Caco-2 (cell line): ENCODE measurements at regions not wholly inside any gene's neighbourhood (a gene's known extent, or its start where the extent isn't known, plus 50 kb on each side); places are given as distances from the start of the nearest gene placed in this dataset.

ENCODE experiments used
- BruUV-seq: library from RNA; stranded (reverse); fragments of 400-500 nt; replicated peaks from 2 replicates; lab custom pipeline; 2021; lab: Mats Ljungman, UMichigan
- CTCF ChIA-PET: fragments of 300-600 bp; sonication (Branson Sonifier 250); formaldehyde crosslinking; loops from one replicate; lab custom pipeline; 2022; ENCODE audit warnings: antibody characterized with exemption; lab: Charles Lee
- POLR2A ChIA-PET: fragments of 300-600 bp; sonication (Branson Sonifier 250); formaldehyde crosslinking; loops from one replicate; lab custom pipeline; 2022; ENCODE audit warnings: antibody characterized with exemption; lab: Charles Lee
- DNase-seq, 2 experiments: peaks; one replicate each; pipeline versions ENCODE4 v3.0.0 to v3.0.0-alpha.2; 2020 to 2022
- H3K27me3 ChIP-seq: replicated peaks from 2 replicates; pipeline ENCODE4 v1.6.0; 2011; ENCODE audit warnings: low read length; ENCODE audit not compliant: control insufficient read depth, insufficient read depth
- H3K36me3 ChIP-seq: 2 replicates; pipeline ENCODE4 v1.5.1; 2011; ENCODE audit warnings: low read length; ENCODE audit not compliant: control insufficient read depth, insufficient read depth
- H3K4me1 ChIP-seq: fragments of 250-450 bp; sonication (Bioruptor Pico); 2 replicates; pipeline ENCODE4 v1.5.1; 2020; ENCODE audit warnings: mild to moderate bottlenecking
- H3K4me3 ChIP-seq: 2 replicates; pipeline ENCODE4 v1.5.1; 2011; ENCODE audit warnings: low read depth, mild to moderate bottlenecking, control low read depth, low read length
- H3K9me3 ChIP-seq: fragments of 250-450 bp; sonication (Bioruptor Pico); 2 replicates; pipeline ENCODE4 v1.5.1; 2020; ENCODE audit warnings: mild to moderate bottlenecking, moderate library complexity
- H3K27ac Mint-ChIP-seq: one replicate; pipeline ENCODE4 v1.8.0; 2022; ENCODE audit warnings: mixed read lengths; ENCODE audit not compliant: unreplicated experiment
- H3K27me3 Mint-ChIP-seq: one replicate; pipeline ENCODE4 v1.8.0; 2022; ENCODE audit warnings: mixed read lengths; ENCODE audit not compliant: insufficient read depth, unreplicated experiment
- H3K36me3 Mint-ChIP-seq: one replicate; pipeline ENCODE4 v1.8.0; 2022; ENCODE audit warnings: mild to moderate bottlenecking, mixed read lengths; ENCODE audit not compliant: insufficient read depth, unreplicated experiment
- H3K4me1 Mint-ChIP-seq: one replicate; pipeline ENCODE4 v1.8.0; 2022; ENCODE audit warnings: low read depth, mixed read lengths; ENCODE audit not compliant: unreplicated experiment
- H3K4me3 Mint-ChIP-seq: one replicate; pipeline ENCODE4 v1.8.0; 2022; ENCODE audit warnings: mild to moderate bottlenecking, moderate library complexity, mixed read lengths; ENCODE audit not compliant: unreplicated experiment
- H3K9me3 Mint-ChIP-seq: one replicate; pipeline ENCODE4 v1.8.0; 2022; ENCODE audit warnings: mixed read lengths; ENCODE audit not compliant: unreplicated experiment
- intact Hi-C: fragments of 100-400 bp; cut with micrococcal nuclease; formaldehyde crosslinking; loops from one replicate; pipeline ENCODE4 v1.10.0; 2022; ENCODE audit not compliant: unreplicated experiment
- TF ChIP-seq, protein P1 (sequence below), 2 experiments: fragments of 200-600 bp in 1 of 2; IDR thresholded peaks; 1 replicate in 1 of 2; 2 replicates in 1 of 2; pipeline versions ENCODE4 v1.5.1 to v1.8.0; 2011 to 2022; ENCODE audit warnings: antibody characterized with exemption in 1 of 2, control low read depth in 1 of 2, inconsistent platforms in 1 of 2, low read depth in 1 of 2, low read length in 1 of 2, mild to moderate bottlenecking in 1 of 2, moderate library complexity in 1 of 2; ENCODE audit not compliant: insufficient read depth in 1 of 2, severe bottlenecking in 1 of 2, unreplicated experiment in 1 of 2

DNA sequence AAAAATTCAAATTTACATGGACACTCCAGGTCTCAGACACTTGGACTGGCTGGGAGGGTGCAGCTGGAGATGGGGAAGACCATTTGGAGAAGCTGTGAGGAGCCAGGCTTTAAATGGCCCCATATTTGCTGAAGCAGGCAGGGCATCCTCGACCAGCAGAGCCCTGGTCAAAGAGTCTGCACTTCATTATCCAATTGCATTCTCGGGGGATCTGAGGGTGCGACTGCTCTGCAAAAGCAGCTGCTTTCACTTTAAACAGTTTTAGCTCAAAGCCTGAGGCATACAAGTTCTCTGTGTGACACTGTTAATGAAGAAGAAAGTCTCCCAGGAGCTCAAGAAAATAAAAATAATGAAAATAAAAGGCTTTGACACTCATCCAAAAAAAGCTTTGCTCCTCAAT lies 98.0 kb upstream of the SLC25A36 start:
- H3K36me3 ChIP-seq = no peaks in the 10 kb centered on the region
- H3K9me3 Mint-ChIP-seq = no peaks in the 10 kb centered on the region
- TF ChIP-seq, protein P1, sequence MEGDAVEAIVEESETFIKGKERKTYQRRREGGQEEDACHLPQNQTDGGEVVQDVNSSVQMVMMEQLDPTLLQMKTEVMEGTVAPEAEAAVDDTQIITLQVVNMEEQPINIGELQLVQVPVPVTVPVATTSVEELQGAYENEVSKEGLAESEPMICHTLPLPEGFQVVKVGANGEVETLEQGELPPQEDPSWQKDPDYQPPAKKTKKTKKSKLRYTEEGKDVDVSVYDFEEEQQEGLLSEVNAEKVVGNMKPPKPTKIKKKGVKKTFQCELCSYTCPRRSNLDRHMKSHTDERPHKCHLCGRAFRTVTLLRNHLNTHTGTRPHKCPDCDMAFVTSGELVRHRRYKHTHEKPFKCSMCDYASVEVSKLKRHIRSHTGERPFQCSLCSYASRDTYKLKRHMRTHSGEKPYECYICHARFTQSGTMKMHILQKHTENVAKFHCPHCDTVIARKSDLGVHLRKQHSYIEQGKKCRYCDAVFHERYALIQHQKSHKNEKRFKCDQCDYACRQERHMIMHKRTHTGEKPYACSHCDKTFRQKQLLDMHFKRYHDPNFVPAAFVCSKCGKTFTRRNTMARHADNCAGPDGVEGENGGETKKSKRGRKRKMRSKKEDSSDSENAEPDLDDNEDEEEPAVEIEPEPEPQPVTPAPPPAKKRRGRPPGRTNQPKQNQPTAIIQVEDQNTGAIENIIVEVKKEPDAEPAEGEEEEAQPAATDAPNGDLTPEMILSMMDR (IDR thresholded peaks at IDR 0.05; ENCODE audit: insufficient read depth in 1 of 2, low read depth in 1 of 2, low read length in 1 of 2, severe bottlenecking in 1 of 2, unreplicated experiment in 1 of 2) = no peak
- no peaks in the 10 kb centered on the region for H3K4me1 Mint-ChIP-seq
- CTCF ChIA-PET = interaction anchor here (0.6 kb wide), 1 partner anchor 240 kb away, joined by 4 read pairs; no protein-coding TSS in a partner anchor
- no peaks in the 10 kb centered on the region for H3K36me3 Mint-ChIP-seq
- intact Hi-C loops = no loop called here
- H3K9me3 ChIP-seq = no peaks in the 10 kb centered on the region
- no TSS peak for BruUV-seq
- no peak overlapping the region for H3K4me3 ChIP-seq
- H3K27ac Mint-ChIP-seq = no peak overlapping the region
- no peaks in the 10 kb centered on the region for H3K4me1 ChIP-seq
- no peak overlapping the region for H3K4me3 Mint-ChIP-seq
- DNase-seq = no peak
- POLR2A ChIA-PET = no interaction called here
- peaks cover 31% of the 10 kb centered on the region for H3K27me3 Mint-ChIP-seq
- H3K27me3 ChIP-seq = no peaks in the 10 kb centered on the region; the same call in 1 of the 2 replicates

DNA sequence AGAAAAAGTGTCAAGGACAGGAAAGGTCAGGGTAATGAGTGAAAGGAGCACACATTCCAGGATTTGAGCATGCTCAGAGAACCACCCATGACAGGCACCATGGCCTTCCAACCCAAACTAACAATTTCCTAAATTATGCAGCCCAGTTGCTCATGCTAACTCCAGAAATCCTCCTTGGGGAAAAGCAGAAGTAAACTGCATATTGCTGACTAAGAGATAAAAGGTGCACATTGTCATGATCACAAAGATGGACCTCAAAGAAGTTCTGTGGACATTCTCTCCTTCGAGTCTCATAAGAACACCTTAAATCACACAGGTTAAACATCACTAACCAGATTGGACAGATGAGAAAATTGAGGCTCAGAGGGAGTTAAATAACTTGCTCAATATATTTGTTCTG lies 97.6 kb upstream of the SLC25A36 start:
- H3K4me3 Mint-ChIP-seq = no peak overlapping the region
- Histone ChIP-seq H3K4me3 (no peak overlapping the region), H3K9me3 (no peaks in the 10 kb centered on the region), H3K27me3 (no peaks in the 10 kb centered on the region; the same call in 1 of the 2 replicates), H3K4me1 (no peaks in the 10 kb centered on the region), H3K36me3 (no peaks in the 10 kb centered on the region)
- DNase-seq = no peak
- no peak overlapping the region for H3K27ac Mint-ChIP-seq
- no peaks in the 10 kb centered on the region for H3K36me3 Mint-ChIP-seq
- no TSS peak for BruUV-seq
- CTCF ChIA-PET = interaction anchor here (0.6 kb wide), 1 partner anchor 240 kb away, joined by 4 read pairs; no protein-coding TSS in a partner anchor
- no peaks in the 10 kb centered on the region for H3K4me1 Mint-ChIP-seq
- intact Hi-C loops = no loop called here
- H3K9me3 Mint-ChIP-seq = no peaks in the 10 kb centered on the region
- TF ChIP-seq, protein P1 (IDR thresholded peaks at IDR 0.05; ENCODE audit: insufficient read depth in 1 of 2, low read depth in 1 of 2, low read length in 1 of 2, severe bottlenecking in 1 of 2, unreplicated experiment in 1 of 2) = no peak
- POLR2A ChIA-PET = no interaction called here
- H3K27me3 Mint-ChIP-seq = peaks cover 31% of the 10 kb centered on the region

DNA sequence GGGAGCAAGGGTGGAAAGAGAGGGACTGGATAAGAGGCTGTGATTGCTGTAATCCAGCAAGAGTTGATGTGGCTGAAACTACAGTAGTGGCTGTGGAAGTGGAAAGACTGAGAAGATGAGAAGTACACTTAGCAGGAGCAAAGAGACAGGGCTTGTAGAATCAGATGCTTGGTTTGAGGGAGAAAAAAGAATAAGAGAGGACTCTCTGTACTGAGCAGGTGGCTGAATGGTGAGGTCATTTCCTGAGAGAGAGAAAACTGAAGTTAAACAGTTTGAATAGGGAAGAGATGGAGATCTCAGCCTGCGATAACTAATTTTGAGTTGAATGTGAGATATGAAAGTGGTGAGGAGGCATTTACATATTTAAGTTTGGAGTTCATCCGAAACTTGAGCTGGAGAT lies 95.8 kb upstream of the SLC25A36 start:
- H3K27me3 Mint-ChIP-seq = peaks cover 29% of the 10 kb centered on the region
- no peaks in the 10 kb centered on the region for H3K9me3 Mint-ChIP-seq
- intact Hi-C loops = no loop called here

More for the DNA sequence above, 95.8 kb upstream of the SLC25A36 start:
- H3K36me3 Mint-ChIP-seq = no peaks in the 10 kb centered on the region
- no peaks in the 10 kb centered on the region for H3K9me3 ChIP-seq
- H3K4me3 ChIP-seq = no peak overlapping the region
- no peak for DNase-seq
- TF ChIP-seq, protein P1 (IDR thresholded peaks at IDR 0.05; ENCODE audit: insufficient read depth in 1 of 2, low read depth in 1 of 2, low read length in 1 of 2, severe bottlenecking in 1 of 2, unreplicated experiment in 1 of 2) = no peak
- no peak overlapping the region for H3K4me3 Mint-ChIP-seq
- H3K27ac Mint-ChIP-seq = no peak overlapping the region
- H3K4me1 ChIP-seq = no peaks in the 10 kb centered on the region
- ChIA-PET CTCF (no interaction called here), POLR2A (no interaction called here)
- no peaks in the 10 kb centered on the region for H3K4me1 Mint-ChIP-seq
- no peaks in the 10 kb centered on the region; the same call in 1 of the 2 replicates for H3K27me3 ChIP-seq
- no peaks in the 10 kb centered on the region for H3K36me3 ChIP-seq
- BruUV-seq = no TSS peak
